ENCODE measurements at regions not wholly inside any gene's neighbourhood (a gene's known extent, or its start where the extent isn't known, plus 50 kb on each side); places are given as distances from the start of the nearest gene placed in this dataset.

GRCh38 chr13:106151056-106151699 is 384.3 kb downstream of the EFNB2 start:
- Histone ChIP-seq H3K9me3 (no peaks in the 10 kb centered on the region), H3K27me3 (no peaks in the 10 kb centered on the region), H3K27ac (no peak overlapping the region), H3K4me3 (no peak overlapping the region), H3K4me1 (no peaks in the 10 kb centered on the region), H3K36me3 (no peaks in the 10 kb centered on the region)
- 22 to 49% methylated on average over 2 to 3 of the region's 3 CpGs for WGBS, 2 donors (ENCODE audit: low coverage in 1 of 2)
- TF ChIP-seq EP300 (IDR thresholded peaks at IDR 0.05), result no peak
- no peak for TF ChIP-seq POLR2AphosphoS5 (IDR thresholded peaks at IDR 0.05)
- TF ChIP-seq CTCF (IDR thresholded peaks at IDR 0.05), result no peak
- TF ChIP-seq POLR2A (IDR thresholded peaks at IDR 0.05), result no peak
- ATAC-seq, result no peak

- WGBS, 2 donors (ENCODE audit: low coverage in 1 of 2), result 70 to 100% methylated on average over 2 of the region's 2 CpGs
- ATAC-seq, result no peak
Observed at GRCh38 chr13:106145997-106146864, 389.2 kb downstream of the EFNB2 start.

GRCh38 chr13:106145070-106145469 is 390.4 kb downstream of the EFNB2 start:
- WGBS, 2 donors (ENCODE audit: low coverage in 1 of 2), result 63 to 78% methylated on average over 1 of the region's 1 CpG
- no peaks in the 10 kb centered on the region for H3K27me3 ChIP-seq
- no peak overlapping the region for H3K4me3 ChIP-seq
- H3K4me1 ChIP-seq, result peaks cover 0 to 5% (median 0%) of the 10 kb centered on the region in 3 donors
- no peak for ATAC-seq
- no peak overlapping the region for H3K27ac ChIP-seq
- no peak for TF ChIP-seq POLR2AphosphoS5 (IDR thresholded peaks at IDR 0.05)
- no peak for TF ChIP-seq EP300 (IDR thresholded peaks at IDR 0.05)
- no peak for TF ChIP-seq CTCF (IDR thresholded peaks at IDR 0.05)
- no peak for TF ChIP-seq POLR2A (IDR thresholded peaks at IDR 0.05)
- H3K9me3 ChIP-seq, result no peaks in the 10 kb centered on the region
- H3K36me3 ChIP-seq, result no peaks in the 10 kb centered on the region

More at GRCh38 chr13:106145997-106146864, 389.2 kb downstream of the EFNB2 start:
- Histone ChIP-seq H3K9me3 (no peaks in the 10 kb centered on the region), H3K27me3 (no peaks in the 10 kb centered on the region), H3K4me3 (no peak overlapping the region), H3K27ac (no peak overlapping the region), H3K36me3 (no peaks in the 10 kb centered on the region), H3K4me1 (no peaks in the 10 kb centered on the region)
- TF ChIP-seq POLR2A (IDR thresholded peaks at IDR 0.05) (no peak), POLR2AphosphoS5 (IDR thresholded peaks at IDR 0.05) (no peak), CTCF (IDR thresholded peaks at IDR 0.05) (no peak), EP300 (IDR thresholded peaks at IDR 0.05) (no peak)

GRCh38 chr13:106143930-106144709 is 391.3 kb downstream of the EFNB2 start:
- 40 to 70% methylated on average over 2 of the region's 2 CpGs for WGBS, 2 donors (ENCODE audit: low coverage in 1 of 2)
- ATAC-seq, result no peak
- H3K4me3 ChIP-seq, result no peak overlapping the region
- H3K36me3 ChIP-seq, result no peaks in the 10 kb centered on the region
- H3K27ac ChIP-seq, result no peak overlapping the region
- H3K4me1 ChIP-seq, result peaks cover 0 to 5% (median 0%) of the 10 kb centered on the region in 3 donors
- H3K9me3 ChIP-seq, result no peaks in the 10 kb centered on the region
- TF ChIP-seq POLR2AphosphoS5 (IDR thresholded peaks at IDR 0.05) (no peak), POLR2A (IDR thresholded peaks at IDR 0.05) (no peak), EP300 (IDR thresholded peaks at IDR 0.05) (no peak), CTCF (IDR thresholded peaks at IDR 0.05) (no peak)
- no peaks in the 10 kb centered on the region for H3K27me3 ChIP-seq

Measured in gastroesophageal sphincter (tissue), 4 donors.